ENCODE measurements at regions not wholly inside any gene's neighbourhood (a gene's known extent, or its start where the extent isn't known, plus 50 kb on each side); places are given as distances from the start of the nearest gene placed in this dataset.

DNA sequence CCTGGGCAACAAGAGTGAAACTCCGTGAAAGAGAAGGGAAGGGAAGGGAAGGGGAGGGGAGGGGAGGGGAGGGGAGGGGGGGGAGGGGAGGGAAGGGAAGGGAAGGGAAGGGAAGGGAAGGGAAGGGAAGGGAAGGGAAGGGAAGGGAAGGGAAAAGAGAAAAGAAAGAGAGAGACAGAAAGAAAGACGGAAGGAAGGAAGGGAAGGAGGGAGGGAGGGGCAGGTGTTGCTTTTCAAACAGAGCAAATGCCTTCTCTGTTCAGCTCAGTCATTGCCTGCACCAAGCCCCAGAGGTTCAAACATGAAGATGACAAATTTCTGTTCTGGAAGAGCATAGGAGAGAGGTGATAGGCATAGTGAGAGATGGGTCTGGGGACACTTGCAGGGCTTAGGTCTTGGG, 330.0 kb downstream of the DRD1 start:
- Mint-ChIP-seq H3K9me3 (no peaks in the 10 kb centered on the region), H3K4me3 (no peak overlapping the region), H3K4me1 (no peaks in the 10 kb centered on the region)

DNA sequence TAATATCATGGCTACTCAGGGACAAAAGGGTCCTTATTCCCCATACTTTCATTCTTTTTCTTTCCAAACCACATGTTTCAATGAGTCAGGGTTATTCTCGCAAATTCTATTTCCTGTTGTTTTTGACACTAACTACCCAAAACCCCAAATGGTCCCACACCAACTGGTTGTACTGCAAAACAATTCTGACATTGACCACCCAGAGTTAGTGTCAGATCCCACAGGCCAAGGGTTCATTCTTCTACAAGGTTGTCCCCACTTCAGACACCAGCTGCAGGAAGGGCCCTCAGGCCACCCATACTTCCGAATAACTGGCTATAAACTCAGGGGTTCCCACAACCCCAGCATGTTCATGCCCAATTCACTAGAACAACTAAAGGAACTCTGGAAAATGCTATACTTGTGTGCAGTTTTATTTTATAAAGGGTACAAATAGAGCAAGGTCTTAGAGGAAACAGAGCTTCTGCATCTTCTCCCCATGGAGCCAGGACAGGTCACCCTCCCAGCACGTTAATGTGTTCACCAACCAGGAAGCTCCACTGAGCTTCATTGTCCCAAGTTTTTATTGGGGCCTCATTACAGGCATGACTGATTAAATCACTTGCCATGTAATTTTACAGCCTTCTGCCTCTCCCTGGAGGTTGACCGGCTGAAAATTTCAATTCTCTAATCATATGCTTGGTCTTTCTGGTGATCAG, 334.8 kb downstream of the DRD1 start:
- no peaks in the 10 kb centered on the region for H3K4me1 Mint-ChIP-seq
- no peak overlapping the region for H3K27ac Mint-ChIP-seq
- H3K36me3 Mint-ChIP-seq: no peaks in the 10 kb centered on the region
- no peak for ATAC-seq
- H3K27me3 Mint-ChIP-seq: no peaks in the 10 kb centered on the region
- H3K4me3 Mint-ChIP-seq: no peak overlapping the region
- H3K9me3 Mint-ChIP-seq: no peaks in the 10 kb centered on the region

More for the DNA sequence above, 330.0 kb downstream of the DRD1 start:
- ATAC-seq: no peak
- no peak overlapping the region for H3K27ac Mint-ChIP-seq
- no peaks in the 10 kb centered on the region for H3K36me3 Mint-ChIP-seq
- H3K27me3 Mint-ChIP-seq: no peaks in the 10 kb centered on the region

DNA sequence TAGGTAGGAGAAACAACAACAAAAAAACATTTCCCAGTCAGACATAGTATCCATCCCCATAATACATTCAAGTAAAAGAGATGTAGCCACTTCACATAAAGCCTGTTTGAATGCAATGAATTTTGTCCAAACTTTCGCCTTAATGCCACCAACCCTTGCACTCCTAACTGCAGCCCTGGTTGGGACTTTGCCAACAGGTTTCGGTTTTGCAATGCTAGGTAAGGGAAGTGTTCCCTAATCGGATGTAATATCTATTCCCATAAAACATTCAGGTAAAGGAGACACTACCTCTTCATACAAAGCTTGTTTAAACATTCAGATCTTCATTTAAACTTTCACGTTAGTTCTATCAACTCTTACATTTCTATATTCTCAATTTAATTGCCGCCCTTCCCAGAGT, 336.1 kb downstream of the DRD1 start:
- Mint-ChIP-seq H3K4me3 (no peak overlapping the region), H3K27me3 (no peaks in the 10 kb centered on the region), H3K4me1 (no peaks in the 10 kb centered on the region), H3K9me3 (peaks cover under 1% of the 10 kb centered on the region), H3K36me3 (no peaks in the 10 kb centered on the region), H3K27ac (no peak overlapping the region)
- ATAC-seq: no peak

DNA sequence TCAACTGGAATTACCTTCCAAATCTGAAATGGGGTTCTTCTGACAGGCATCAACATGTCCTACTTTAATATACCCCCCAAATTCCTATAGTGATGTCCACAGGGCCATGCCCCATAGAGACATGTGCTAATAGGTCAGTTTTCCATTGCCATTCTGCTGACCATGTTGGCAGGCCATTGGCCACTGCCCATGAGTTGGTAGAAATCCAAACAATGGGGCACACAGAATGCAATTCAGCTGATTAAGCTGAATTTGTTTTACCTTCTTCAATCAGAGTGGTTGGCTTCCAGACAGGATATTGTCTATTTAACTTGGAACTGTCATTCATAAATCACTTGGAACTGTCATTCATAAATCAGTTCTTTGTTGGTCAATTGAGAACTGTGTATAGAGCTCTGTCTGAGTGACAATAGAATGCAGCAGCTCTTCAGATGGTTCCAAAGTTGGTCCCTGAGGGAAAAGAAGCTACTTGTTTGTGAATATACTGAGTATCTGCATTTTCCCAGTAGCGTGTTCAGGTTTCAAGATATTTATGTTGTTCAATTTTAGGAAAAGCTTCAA, 336.9 kb downstream of the DRD1 start:
- no peak overlapping the region for H3K27ac Mint-ChIP-seq

DNA sequence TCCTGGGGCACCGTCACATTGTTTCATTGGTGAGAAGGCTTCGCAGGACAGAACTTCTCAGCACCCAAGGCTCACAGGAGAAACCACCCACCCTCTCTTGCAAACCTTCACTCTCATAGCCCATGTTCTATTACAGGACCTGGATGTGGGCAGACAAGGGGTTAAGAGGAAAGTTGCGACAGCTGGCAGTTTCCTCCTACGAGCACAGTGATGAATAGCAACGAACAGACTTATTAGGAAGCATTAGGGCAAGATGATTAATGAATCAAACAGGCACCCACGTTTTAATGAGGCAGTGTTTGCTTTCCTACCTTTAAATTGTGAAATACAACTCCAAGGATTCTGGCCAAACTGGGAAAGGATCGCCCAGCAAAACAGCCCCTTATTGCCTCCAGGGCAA, 339.3 kb downstream of the DRD1 start:
- Mint-ChIP-seq H3K4me1 (no peaks in the 10 kb centered on the region), H3K9me3 (peaks cover 4% of the 10 kb centered on the region), H3K27ac (no peak overlapping the region), H3K36me3 (no peaks in the 10 kb centered on the region), H3K4me3 (no peak overlapping the region), H3K27me3 (no peaks in the 10 kb centered on the region)
- no peak for ATAC-seq

More for the DNA sequence above, 336.9 kb downstream of the DRD1 start:
- Mint-ChIP-seq H3K4me3 (no peak overlapping the region), H3K27me3 (no peaks in the 10 kb centered on the region), H3K9me3 (peaks cover 4% of the 10 kb centered on the region), H3K36me3 (no peaks in the 10 kb centered on the region), H3K4me1 (no peaks in the 10 kb centered on the region)
- ATAC-seq: no peak

DNA sequence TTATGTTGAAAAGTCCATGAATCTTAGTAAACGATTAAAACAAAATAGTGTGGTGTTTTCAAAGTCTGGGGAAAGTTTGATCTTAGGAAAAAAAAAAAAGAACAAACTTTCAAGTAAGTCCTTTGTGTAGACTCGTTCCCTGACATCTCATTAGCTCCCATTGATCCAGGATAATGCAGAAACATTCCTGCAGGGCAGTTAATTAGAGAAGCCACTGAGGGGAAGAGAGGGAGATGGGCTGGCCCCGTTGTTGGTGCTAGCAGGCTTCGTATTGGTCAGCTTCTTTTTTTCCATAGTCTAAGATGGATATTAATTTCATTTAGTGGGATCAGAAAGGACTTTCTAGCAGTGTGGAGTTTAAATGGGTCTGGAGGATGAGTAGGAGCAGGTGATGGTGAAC, 340.2 kb downstream of the DRD1 start:
- Mint-ChIP-seq H3K4me1 (no peaks in the 10 kb centered on the region), H3K36me3 (no peaks in the 10 kb centered on the region), H3K4me3 (no peak overlapping the region), H3K27ac (no peak overlapping the region), H3K27me3 (no peaks in the 10 kb centered on the region), H3K9me3 (peaks cover 4% of the 10 kb centered on the region)
- ATAC-seq: no peak

DNA sequence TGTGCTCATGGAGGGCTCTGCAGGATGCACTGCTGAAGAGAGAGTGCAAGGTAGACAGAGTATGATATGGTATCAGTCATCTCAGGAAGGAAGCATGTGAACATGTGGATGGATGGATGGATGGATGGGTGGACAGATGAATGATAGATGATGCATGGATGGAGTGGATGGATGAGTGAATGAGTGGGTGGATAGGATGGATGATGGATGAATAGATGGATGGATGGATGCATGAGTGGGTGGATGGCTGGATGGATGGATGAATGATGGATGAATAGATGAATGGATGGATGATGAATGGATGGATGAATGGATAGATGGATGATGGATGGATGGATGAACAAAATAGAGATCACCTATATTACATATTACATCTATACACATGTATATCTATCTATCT, 341.3 kb downstream of the DRD1 start:
- Mint-ChIP-seq H3K27me3 (no peaks in the 10 kb centered on the region), H3K36me3 (no peaks in the 10 kb centered on the region), H3K4me3 (no peak overlapping the region), H3K4me1 (no peaks in the 10 kb centered on the region), H3K27ac (no peak overlapping the region), H3K9me3 (peaks cover 4% of the 10 kb centered on the region)
- no peak for ATAC-seq

DNA sequence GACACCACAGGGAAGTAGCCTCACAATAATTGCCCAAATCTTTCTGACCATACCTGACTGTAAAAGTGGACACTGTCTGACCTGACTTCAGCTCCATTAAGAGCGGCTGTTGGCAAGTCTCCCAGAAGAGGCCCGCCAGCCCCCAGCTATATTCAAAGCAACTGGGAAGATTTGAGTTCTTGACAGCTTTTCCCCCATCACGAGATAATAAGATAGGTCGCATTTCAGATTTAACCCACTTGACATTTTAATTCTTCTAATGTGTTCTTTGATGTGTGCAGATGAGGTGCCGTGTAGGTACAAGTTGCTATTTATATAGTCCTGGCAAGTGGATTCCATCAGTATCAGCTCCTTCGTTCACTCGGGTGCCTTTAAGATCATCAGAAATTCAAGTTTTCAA, 345.7 kb downstream of the DRD1 start:
- no peak overlapping the region for H3K4me3 Mint-ChIP-seq
- no peaks in the 10 kb centered on the region for H3K4me1 Mint-ChIP-seq
- H3K36me3 Mint-ChIP-seq: no peaks in the 10 kb centered on the region
- H3K27ac Mint-ChIP-seq: no peak overlapping the region
- H3K9me3 Mint-ChIP-seq: peaks cover 7% of the 10 kb centered on the region
- H3K27me3 Mint-ChIP-seq: no peaks in the 10 kb centered on the region
- no peak for ATAC-seq

DNA sequence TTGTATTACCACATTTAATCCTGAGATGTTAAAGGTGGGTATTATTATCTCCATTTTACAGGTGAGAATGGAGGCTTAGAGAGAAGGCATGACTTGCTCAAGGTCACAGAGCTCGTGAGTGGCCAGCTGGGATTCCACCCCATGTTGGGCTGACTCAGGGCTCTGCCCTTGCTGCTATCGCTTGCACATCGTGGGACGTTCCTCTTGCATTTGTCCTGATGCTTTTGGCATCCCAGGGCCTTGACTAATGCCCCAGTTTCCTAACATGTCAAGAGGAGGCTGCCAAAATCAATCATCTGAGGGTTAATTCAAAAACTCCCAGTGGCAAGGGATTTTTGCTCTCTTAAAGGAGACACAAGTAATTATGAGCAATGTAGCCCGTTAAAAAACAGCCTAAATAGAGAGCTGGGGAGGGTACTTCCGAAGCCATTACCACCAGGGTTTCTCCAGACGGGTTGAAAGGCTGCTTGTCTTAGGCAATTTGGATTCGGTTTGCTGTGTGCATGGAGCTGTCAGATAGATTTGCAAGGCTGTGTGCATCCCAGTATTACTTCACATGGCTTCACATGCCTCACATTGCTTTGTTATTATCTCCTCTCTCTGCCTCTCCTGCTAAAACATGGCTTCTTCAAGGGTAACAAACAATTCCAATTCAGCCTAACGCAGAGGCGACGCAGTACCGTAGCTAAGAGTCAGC, 347.4 kb downstream of the DRD1 start:
- no peaks in the 10 kb centered on the region for H3K36me3 Mint-ChIP-seq
- no peak overlapping the region for H3K4me3 Mint-ChIP-seq
- peaks cover 3% of the 10 kb centered on the region for H3K9me3 Mint-ChIP-seq
- ATAC-seq: no peak
- H3K4me1 Mint-ChIP-seq: no peaks in the 10 kb centered on the region
- no peaks in the 10 kb centered on the region for H3K27me3 Mint-ChIP-seq
- H3K27ac Mint-ChIP-seq: no peak overlapping the region

DNA sequence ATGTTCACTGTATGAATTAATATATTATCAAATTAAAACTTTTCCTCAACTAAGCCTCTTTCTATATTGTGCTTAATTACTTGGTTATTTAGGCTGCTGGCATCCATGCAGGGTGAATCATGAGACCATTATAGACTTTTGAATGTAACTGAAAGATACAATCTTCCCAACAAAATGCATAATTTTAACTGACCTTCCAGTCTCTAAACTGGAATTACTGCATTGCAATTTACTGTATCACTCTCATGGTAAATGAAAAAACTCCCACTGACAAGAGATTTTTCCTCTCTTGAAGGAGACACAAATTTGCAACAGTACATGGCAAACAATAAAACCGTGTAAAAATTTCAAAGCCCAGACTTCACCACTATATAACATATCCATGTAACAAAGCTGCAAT, 349.5 kb downstream of the DRD1 start:
- Mint-ChIP-seq H3K27me3 (no peaks in the 10 kb centered on the region), H3K27ac (no peak overlapping the region), H3K4me1 (no peaks in the 10 kb centered on the region), H3K9me3 (peaks cover 3% of the 10 kb centered on the region), H3K4me3 (no peak overlapping the region), H3K36me3 (no peaks in the 10 kb centered on the region)
- no peak for ATAC-seq

DNA sequence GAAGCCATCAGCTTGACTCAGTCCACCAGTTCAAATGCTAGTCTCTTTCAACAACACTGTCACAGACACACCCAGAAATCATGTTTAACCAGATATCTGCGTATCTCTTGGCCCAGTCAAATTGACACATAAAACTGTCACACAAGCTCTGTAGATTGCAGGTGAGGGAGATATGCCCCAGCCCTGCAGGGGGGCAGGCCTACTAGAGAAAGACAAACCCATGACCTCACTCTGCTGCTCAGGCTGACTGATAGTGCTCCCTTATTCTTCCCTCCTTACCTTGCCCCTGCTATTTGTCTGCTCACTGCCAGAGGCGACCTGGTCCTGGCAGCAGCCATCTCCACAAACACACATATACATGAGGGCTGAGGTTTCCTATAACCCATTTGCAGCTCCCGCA, 351.3 kb downstream of the DRD1 start:
- Mint-ChIP-seq H3K4me3 (no peak overlapping the region), H3K27me3 (no peaks in the 10 kb centered on the region), H3K4me1 (no peaks in the 10 kb centered on the region), H3K36me3 (no peaks in the 10 kb centered on the region), H3K9me3 (peaks cover 3% of the 10 kb centered on the region), H3K27ac (no peak overlapping the region)
- no peak for ATAC-seq

DNA sequence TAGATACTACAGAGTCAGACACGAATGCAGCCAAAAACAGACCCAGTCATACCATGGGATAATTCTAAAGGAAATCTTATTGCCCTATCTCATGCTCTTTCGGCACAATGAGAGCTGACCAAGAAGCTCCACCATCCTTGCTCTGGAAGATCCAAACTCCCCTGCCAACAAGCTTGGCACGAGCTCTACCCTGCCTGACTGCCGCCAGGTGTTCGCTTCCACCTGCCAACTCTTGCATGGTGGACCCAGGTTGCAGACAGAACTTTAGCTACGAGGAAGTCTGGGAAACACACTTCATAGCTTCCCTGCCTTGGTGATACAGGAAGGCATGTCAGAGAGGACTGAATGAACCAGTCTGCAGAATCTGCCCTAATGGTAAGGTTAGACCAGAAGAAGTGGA, 355.0 kb downstream of the DRD1 start:
- no peak overlapping the region for H3K4me3 Mint-ChIP-seq
- ATAC-seq: no peak
- no peaks in the 10 kb centered on the region for H3K36me3 Mint-ChIP-seq
- no peaks in the 10 kb centered on the region for H3K4me1 Mint-ChIP-seq
- no peaks in the 10 kb centered on the region for H3K27me3 Mint-ChIP-seq
- peaks cover 3% of the 10 kb centered on the region for H3K9me3 Mint-ChIP-seq
- no peak overlapping the region for H3K27ac Mint-ChIP-seq

DNA sequence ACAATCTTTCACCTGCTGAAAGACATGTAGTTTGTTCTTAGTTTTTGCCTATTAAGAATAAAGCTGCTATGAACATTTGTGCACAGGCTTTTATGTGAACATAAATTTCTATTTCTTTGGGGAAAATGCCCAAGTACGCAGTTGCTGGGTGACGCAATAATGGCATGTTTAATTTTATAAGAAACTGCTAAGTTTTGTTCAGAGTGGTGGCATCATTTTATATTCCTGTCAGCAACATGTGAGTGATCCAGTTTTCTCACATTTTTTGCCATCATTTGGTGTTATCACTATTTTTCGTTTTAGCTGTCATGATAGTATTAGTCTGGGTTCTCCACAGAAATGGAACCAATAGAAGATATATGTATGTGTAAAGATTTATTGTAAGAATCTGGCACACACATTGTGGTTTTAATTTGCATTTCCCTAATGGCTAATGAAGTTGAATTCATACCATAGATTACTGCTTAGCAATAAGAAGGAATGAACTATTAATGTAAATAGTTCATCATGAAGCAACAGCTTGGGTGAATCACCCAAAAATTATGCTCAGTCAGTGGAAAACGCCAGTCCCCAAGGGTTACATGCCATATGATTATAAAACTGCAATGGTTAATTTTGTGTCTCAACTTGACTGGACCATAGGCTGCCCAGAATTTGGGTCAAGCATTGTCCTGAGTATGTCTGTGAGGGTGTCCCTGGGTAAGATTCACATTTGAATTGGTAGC, 358.6 kb downstream of the MSX2 start:
- Mint-ChIP-seq H3K27me3 (no peaks in the 10 kb centered on the region), H3K4me3 (no peak overlapping the region), H3K36me3 (no peaks in the 10 kb centered on the region), H3K4me1 (no peaks in the 10 kb centered on the region), H3K27ac (no peak overlapping the region), H3K9me3 (peaks cover 3% of the 10 kb centered on the region)
- no peak for ATAC-seq

DNA sequence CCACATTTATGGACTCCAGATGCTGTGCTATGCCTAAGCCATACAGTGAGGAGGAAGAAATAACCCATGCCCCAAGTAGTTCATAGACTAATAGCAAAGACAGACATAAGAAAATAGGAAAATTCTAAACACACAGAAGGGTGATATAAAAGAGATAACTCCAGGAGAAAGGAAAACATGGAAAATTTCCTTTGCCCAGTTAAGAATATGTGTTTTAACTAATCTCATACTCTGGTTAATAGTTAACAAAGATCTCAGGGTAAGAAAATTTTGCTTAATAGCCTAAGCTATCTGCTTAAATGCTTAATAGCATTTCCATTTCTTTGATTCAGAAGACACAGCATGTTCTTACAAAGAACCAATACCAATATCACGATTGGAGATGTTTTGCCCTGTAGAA, 358.0 kb downstream of the MSX2 start:
- no peak overlapping the region for H3K4me3 Mint-ChIP-seq
- no peaks in the 10 kb centered on the region for H3K27me3 Mint-ChIP-seq
- no peak for ATAC-seq
- H3K36me3 Mint-ChIP-seq: no peaks in the 10 kb centered on the region
- peaks cover 3% of the 10 kb centered on the region for H3K9me3 Mint-ChIP-seq
- no peaks in the 10 kb centered on the region for H3K4me1 Mint-ChIP-seq
- no peak overlapping the region for H3K27ac Mint-ChIP-seq

DNA sequence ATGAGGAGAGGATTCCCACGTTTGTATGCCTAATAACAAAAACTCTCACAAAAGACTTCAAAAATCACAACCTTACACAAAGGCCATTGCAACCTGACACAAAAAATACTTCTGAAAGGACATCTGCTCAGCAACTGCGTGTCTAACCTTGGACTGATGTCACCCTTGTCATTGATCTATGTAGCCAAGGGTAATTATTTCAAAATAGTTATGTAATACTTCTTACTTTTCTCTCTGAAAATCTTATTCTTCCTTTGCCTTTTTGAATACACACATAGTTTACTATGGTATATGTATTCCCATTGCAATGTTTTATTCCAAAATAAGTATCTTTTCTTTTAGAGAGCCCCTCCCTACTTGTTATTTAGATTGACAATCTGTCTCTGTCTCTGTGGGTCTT, 355.3 kb downstream of the MSX2 start:
- no peaks in the 10 kb centered on the region for H3K27me3 Mint-ChIP-seq
- ATAC-seq: no peak
- no peaks in the 10 kb centered on the region for H3K36me3 Mint-ChIP-seq
- no peaks in the 10 kb centered on the region for H3K4me1 Mint-ChIP-seq
- H3K27ac Mint-ChIP-seq: no peak overlapping the region
- H3K4me3 Mint-ChIP-seq: no peak overlapping the region
- peaks cover 2% of the 10 kb centered on the region for H3K9me3 Mint-ChIP-seq
